ENCODE measurements at regions not wholly inside any gene's neighbourhood (a gene's known extent, or its start where the extent isn't known, plus 50 kb on each side); places are given as distances from the start of the nearest gene placed in this dataset.

GRCh38 chr11:134949121-134950090 is 537.4 kb upstream of the B3GAT1 start:
- Histone ChIP-seq H2BK12ac (ENCODE audit: low read depth, low read length) (no peak overlapping the region), H3K4ac (replicated peaks; ENCODE audit: insufficient read length, low read depth, low read length) (no peak overlapping the region), H3K4me3 (ENCODE audit: extremely low read depth in 1 of 4, insufficient read depth in 2 of 4, low read depth in 3 of 4, low read length in 4 of 4) (no peak overlapping the region), H2BK120ac (replicated peaks; ENCODE audit: low read depth, low read length) (no peak overlapping the region), H3K79me2 (ENCODE audit: control insufficient read depth in 1 of 2, insufficient read depth in 2 of 2, low read length in 2 of 2) (no peaks in the 10 kb centered on the region), H2BK5ac (ENCODE audit: low read depth, low read length) (peak overlapping the region; percentile 24; the same call in 1 of the 2 replicates), H3K23ac (ENCODE audit: insufficient read length) (no peak overlapping the region), H4K91ac (replicated peaks; ENCODE audit: insufficient read length, low read length) (no peak overlapping the region), H4K5ac (ENCODE audit: insufficient read length, low read depth, low read length) (no peak overlapping the region), H4K8ac (ENCODE audit: extremely low read depth, insufficient read depth, low read length) (no peak overlapping the region), H3K27me3 (replicated peaks in 1 of 4; ENCODE audit: control insufficient read depth in 3 of 4, extremely low read depth in 1 of 4, insufficient read depth in 3 of 4, low read length in 3 of 4) (no peaks in the 10 kb centered on the region), H2BK15ac (ENCODE audit: low read length) (no peak overlapping the region), H2BK20ac (ENCODE audit: low read length) (0 out of 2 replicates have a peak overlapping the region, but pooled peaks have one; percentile 80), H2AK5ac (ENCODE audit: low read depth, low read length) (no peak overlapping the region), H3K9me3 (ENCODE audit: insufficient read depth in 2 of 2, low read depth in 1 of 2, low read length in 1 of 2) (no peaks in the 10 kb centered on the region), H3K4me1 (replicated peaks in 1 of 4; ENCODE audit: control insufficient read depth in 3 of 4, insufficient read depth in 4 of 4, low read length in 3 of 4) (peaks cover 0 to 12% (median 5%) of the 10 kb centered on the region in 4 experiments; a peak in 4 of 7 replicates), H3K4me2 (ENCODE audit: insufficient read depth in 1 of 2, low read depth in 2 of 2, low read length in 2 of 2) (no peak overlapping the region), H3K23me2 (ENCODE audit: low read depth, low read length) (no peaks in the 10 kb centered on the region; the same call in 1 of the 2 replicates), H3K9ac (replicated peaks in 1 of 4; ENCODE audit: extremely low read depth in 1 of 4, low read depth in 3 of 4, low read length in 3 of 4) (no peak overlapping the region), H3K27ac (ENCODE audit: low read depth, low read length) (no peak overlapping the region), H3K56ac (replicated peaks; ENCODE audit: insufficient read length, low read depth, low read length) (no peak overlapping the region), H3K79me1 (ENCODE audit: low read depth, low read length) (no peaks in the 10 kb centered on the region), H4K20me1 (replicated peaks in 1 of 2; ENCODE audit: control insufficient read depth in 1 of 2, insufficient read depth in 2 of 2, low read length in 2 of 2) (peaks cover 0 to 2% of the 10 kb centered on the region in 2 experiments), H3K18ac (ENCODE audit: extremely low read depth, low read length) (no peak overlapping the region), H3K14ac (ENCODE audit: insufficient read length) (no peak overlapping the region), H3K36me3 (ENCODE audit: control insufficient read depth in 2 of 4, insufficient read depth in 4 of 4, low read length in 3 of 4) (no peaks in the 10 kb centered on the region), H2AFZ (ENCODE audit: low read length) (no peak overlapping the region)
- ChIA-PET POLR2A (ENCODE audit: partially characterized antibody) (interaction anchor here (0.6 to 0.7 kb wide), 2 partner anchors 45 to 573 kb away, joined by 3 read pairs; no protein-coding TSS in a partner anchor), CTCF (ENCODE audit: partially characterized antibody) (interaction anchor here (0.7 to 3.3 kb wide), 7 partner anchors 12 to 120 kb away, joined by 3 to 11 read pairs (median 4); no protein-coding TSS in a partner anchor)
- FAIRE-seq (no peak), DNase-seq (ENCODE audit: low read depth in 1 of 2, low spot score in 2 of 2) (no peak)
- TF ChIP-seq BRCA1 (IDR thresholded peaks at IDR 0.05; ENCODE audit: low read depth, low read length) (no peak), SP1 (IDR thresholded peaks at IDR 0.05; ENCODE audit: low read depth, low read length) (no peak), EGR1 (IDR thresholded peaks at IDR 0.05; ENCODE audit: borderline replicate concordance, low read depth, low read length) (no peak), BACH1 (IDR thresholded peaks at IDR 0.05; ENCODE audit: low read length) (no peak), NANOG (IDR thresholded peaks at IDR 0.05; ENCODE audit: insufficient read depth, low read depth, low read length, poor library complexity, severe bottlenecking) (no peak), MAFK (IDR thresholded peaks at IDR 0.05; ENCODE audit: low read depth, low read length) (no peak), JUN (IDR thresholded peaks at IDR 0.05; ENCODE audit: low read depth, low read length) (no peak)
- TF ChIP-seq, protein P1, sequence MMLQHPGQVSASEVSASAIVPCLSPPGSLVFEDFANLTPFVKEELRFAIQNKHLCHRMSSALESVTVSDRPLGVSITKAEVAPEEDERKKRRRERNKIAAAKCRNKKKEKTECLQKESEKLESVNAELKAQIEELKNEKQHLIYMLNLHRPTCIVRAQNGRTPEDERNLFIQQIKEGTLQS (IDR thresholded peaks at IDR 0.05; ENCODE audit: insufficient read depth, low read depth, low read length), result no peak
- TF ChIP-seq, protein P2, sequence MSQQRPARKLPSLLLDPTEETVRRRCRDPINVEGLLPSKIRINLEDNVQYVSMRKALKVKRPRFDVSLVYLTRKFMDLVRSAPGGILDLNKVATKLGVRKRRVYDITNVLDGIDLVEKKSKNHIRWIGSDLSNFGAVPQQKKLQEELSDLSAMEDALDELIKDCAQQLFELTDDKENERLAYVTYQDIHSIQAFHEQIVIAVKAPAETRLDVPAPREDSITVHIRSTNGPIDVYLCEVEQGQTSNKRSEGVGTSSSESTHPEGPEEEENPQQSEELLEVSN (IDR thresholded peaks at IDR 0.05), result no peak
- WGBS, 2 experiments (ENCODE audit: extremely low coverage in 1 of 2, insufficient coverage in 1 of 2, insufficient read length in 1 of 2, insufficient replicate concordance in 2 of 2, low coverage in 1 of 2, low lambda C conversion rate in 2 of 2, missing lambda C conversion rate in 1 of 2), result 88% methylated on average over 11 of the region's 11 CpGs; no CpG with 5 or more reads in 1 of the 2 experiments
